ENCODE measurements at regions not wholly inside any gene's neighbourhood (a gene's known extent, or its start where the extent isn't known, plus 50 kb on each side); places are given as distances from the start of the nearest gene placed in this dataset.

- no peaks in the 10 kb centered on the region for H3K9me3 Mint-ChIP-seq
- DNase-seq, result no peak
- H3K27me3 Mint-ChIP-seq, result peaks cover 35% of the 10 kb centered on the region
- no peak overlapping the region for H3K27ac Mint-ChIP-seq
- no peaks in the 10 kb centered on the region for H3K36me3 Mint-ChIP-seq (ENCODE audit: low read depth)
- no peaks in the 10 kb centered on the region for H3K4me1 Mint-ChIP-seq (ENCODE audit: low read depth)
- no peak overlapping the region for H3K4me3 Mint-ChIP-seq
Observed at GRCh38 chr1:112284796-112285195, 111.2 kb upstream of the CTTNBP2NL start.

GRCh38 chr1:112285316-112285715, 110.7 kb upstream of the CTTNBP2NL start:
- DNase-seq, result no peak
- Mint-ChIP-seq H3K27ac (no peak overlapping the region), H3K27me3 (peaks cover 35% of the 10 kb centered on the region), H3K36me3 (ENCODE audit: low read depth) (no peaks in the 10 kb centered on the region), H3K9me3 (no peaks in the 10 kb centered on the region), H3K4me1 (ENCODE audit: low read depth) (no peaks in the 10 kb centered on the region), H3K4me3 (no peak overlapping the region)

GRCh38 chr1:112285746-112286145, 110.3 kb upstream of the CTTNBP2NL start:
- no peak for DNase-seq
- Mint-ChIP-seq H3K4me3 (no peak overlapping the region), H3K9me3 (no peaks in the 10 kb centered on the region), H3K27ac (no peak overlapping the region), H3K4me1 (ENCODE audit: low read depth) (no peaks in the 10 kb centered on the region), H3K27me3 (peaks cover 35% of the 10 kb centered on the region), H3K36me3 (ENCODE audit: low read depth) (no peaks in the 10 kb centered on the region)

GRCh38 chr1:112296908-112297307, 99.1 kb upstream of the CTTNBP2NL start:
- Mint-ChIP-seq H3K4me1 (ENCODE audit: low read depth) (no peaks in the 10 kb centered on the region), H3K27ac (no peak overlapping the region), H3K4me3 (no peak overlapping the region), H3K9me3 (peaks cover 2% of the 10 kb centered on the region), H3K36me3 (ENCODE audit: low read depth) (no peaks in the 10 kb centered on the region), H3K27me3 (peaks cover 4% of the 10 kb centered on the region)
- no peak for DNase-seq

GRCh38 chr1:112297536-112297935, 98.5 kb upstream of the CTTNBP2NL start:
- DNase-seq, result no peak
- H3K4me1 Mint-ChIP-seq (ENCODE audit: low read depth), result no peaks in the 10 kb centered on the region
- no peak overlapping the region for H3K27ac Mint-ChIP-seq
- no peaks in the 10 kb centered on the region for H3K36me3 Mint-ChIP-seq (ENCODE audit: low read depth)
- H3K27me3 Mint-ChIP-seq, result peaks cover 4% of the 10 kb centered on the region
- peaks cover 2% of the 10 kb centered on the region for H3K9me3 Mint-ChIP-seq
- H3K4me3 Mint-ChIP-seq, result no peak overlapping the region

GRCh38 chr1:112298558-112298957, 97.5 kb upstream of the CTTNBP2NL start:
- peak; percentile 35 for DNase-seq
- H3K27ac Mint-ChIP-seq, result no peak overlapping the region
- peaks cover 4% of the 10 kb centered on the region for H3K27me3 Mint-ChIP-seq
- H3K4me1 Mint-ChIP-seq (ENCODE audit: low read depth), result no peaks in the 10 kb centered on the region
- no peak overlapping the region for H3K4me3 Mint-ChIP-seq
- H3K9me3 Mint-ChIP-seq, result peaks cover 2% of the 10 kb centered on the region
- H3K36me3 Mint-ChIP-seq (ENCODE audit: low read depth), result no peaks in the 10 kb centered on the region

- H3K4me1 Mint-ChIP-seq (ENCODE audit: low read depth), result no peaks in the 10 kb centered on the region
- no peak overlapping the region for H3K27ac Mint-ChIP-seq
- H3K36me3 Mint-ChIP-seq (ENCODE audit: low read depth), result no peaks in the 10 kb centered on the region
- no peak for DNase-seq
- peaks cover 5% of the 10 kb centered on the region for H3K27me3 Mint-ChIP-seq
- no peak overlapping the region for H3K4me3 Mint-ChIP-seq
- no peaks in the 10 kb centered on the region for H3K9me3 Mint-ChIP-seq
Observed at GRCh38 chr1:112304126-112304525, 91.9 kb upstream of the CTTNBP2NL start.

GRCh38 chr1:112304612-112305011, 91.4 kb upstream of the CTTNBP2NL start:
- H3K4me1 Mint-ChIP-seq (ENCODE audit: low read depth), result no peaks in the 10 kb centered on the region
- H3K36me3 Mint-ChIP-seq (ENCODE audit: low read depth), result no peaks in the 10 kb centered on the region
- peaks cover 7% of the 10 kb centered on the region for H3K27me3 Mint-ChIP-seq
- H3K9me3 Mint-ChIP-seq, result no peaks in the 10 kb centered on the region
- no peak for DNase-seq
- H3K4me3 Mint-ChIP-seq, result no peak overlapping the region
- no peak overlapping the region for H3K27ac Mint-ChIP-seq

GRCh38 chr1:112307930-112308591, 88.0 kb upstream of the CTTNBP2NL start:
- Mint-ChIP-seq H3K4me3 (no peak overlapping the region), H3K36me3 (ENCODE audit: low read depth) (no peaks in the 10 kb centered on the region), H3K27me3 (peaks cover 20% of the 10 kb centered on the region), H3K4me1 (ENCODE audit: low read depth) (no peaks in the 10 kb centered on the region), H3K9me3 (no peaks in the 10 kb centered on the region), H3K27ac (no peak overlapping the region)
- no peak for DNase-seq

GRCh38 chr1:112308716-112309115, 87.3 kb upstream of the CTTNBP2NL start:
- Mint-ChIP-seq H3K4me1 (ENCODE audit: low read depth) (no peaks in the 10 kb centered on the region), H3K36me3 (ENCODE audit: low read depth) (no peaks in the 10 kb centered on the region), H3K27me3 (peaks cover 26% of the 10 kb centered on the region), H3K27ac (no peak overlapping the region), H3K4me3 (no peak overlapping the region), H3K9me3 (no peaks in the 10 kb centered on the region)
- no peak for DNase-seq

- H3K4me1 Mint-ChIP-seq (ENCODE audit: low read depth), result no peaks in the 10 kb centered on the region
- no peak for DNase-seq
- no peaks in the 10 kb centered on the region for H3K36me3 Mint-ChIP-seq (ENCODE audit: low read depth)
- H3K27me3 Mint-ChIP-seq, result peaks cover 26% of the 10 kb centered on the region
- no peaks in the 10 kb centered on the region for H3K9me3 Mint-ChIP-seq
- no peak overlapping the region for H3K27ac Mint-ChIP-seq
- H3K4me3 Mint-ChIP-seq, result no peak overlapping the region
Observed at GRCh38 chr1:112309499-112309898, 86.5 kb upstream of the CTTNBP2NL start.

GRCh38 chr1:112312315-112312714, 83.7 kb upstream of the CTTNBP2NL start:
- DNase-seq, result no peak
- no peak overlapping the region for H3K27ac Mint-ChIP-seq
- no peaks in the 10 kb centered on the region for H3K4me1 Mint-ChIP-seq (ENCODE audit: low read depth)
- no peaks in the 10 kb centered on the region for H3K36me3 Mint-ChIP-seq (ENCODE audit: low read depth)
- H3K27me3 Mint-ChIP-seq, result peaks cover 22% of the 10 kb centered on the region
- H3K9me3 Mint-ChIP-seq, result no peaks in the 10 kb centered on the region
- H3K4me3 Mint-ChIP-seq, result no peak overlapping the region

- DNase-seq, result no peak
- no peaks in the 10 kb centered on the region for H3K9me3 Mint-ChIP-seq
- H3K4me1 Mint-ChIP-seq (ENCODE audit: low read depth), result no peaks in the 10 kb centered on the region
- no peak overlapping the region for H3K4me3 Mint-ChIP-seq
- H3K36me3 Mint-ChIP-seq (ENCODE audit: low read depth), result no peaks in the 10 kb centered on the region
- peaks cover 22% of the 10 kb centered on the region for H3K27me3 Mint-ChIP-seq
- H3K27ac Mint-ChIP-seq, result no peak overlapping the region
Observed at GRCh38 chr1:112312879-112313278, 83.1 kb upstream of the CTTNBP2NL start.

GRCh38 chr1:112316254-112316913, 79.6 kb upstream of the CTTNBP2NL start:
- no peaks in the 10 kb centered on the region for H3K9me3 Mint-ChIP-seq
- no peak overlapping the region for H3K4me3 Mint-ChIP-seq
- no peak for DNase-seq
- H3K27ac Mint-ChIP-seq, result no peak overlapping the region
- H3K36me3 Mint-ChIP-seq (ENCODE audit: low read depth), result no peaks in the 10 kb centered on the region
- peaks cover 12% of the 10 kb centered on the region for H3K27me3 Mint-ChIP-seq
- H3K4me1 Mint-ChIP-seq (ENCODE audit: low read depth), result no peaks in the 10 kb centered on the region

- H3K36me3 Mint-ChIP-seq (ENCODE audit: low read depth), result no peaks in the 10 kb centered on the region
Observed at GRCh38 chr1:112317140-112317539, 78.9 kb upstream of the CTTNBP2NL start.

More at GRCh38 chr1:112317140-112317539, 78.9 kb upstream of the CTTNBP2NL start:
- H3K4me3 Mint-ChIP-seq, result no peak overlapping the region
- no peaks in the 10 kb centered on the region for H3K4me1 Mint-ChIP-seq (ENCODE audit: low read depth)
- no peaks in the 10 kb centered on the region for H3K9me3 Mint-ChIP-seq
- DNase-seq, result no peak
- H3K27me3 Mint-ChIP-seq, result peaks cover 6% of the 10 kb centered on the region
- H3K27ac Mint-ChIP-seq, result no peak overlapping the region
